Stimulated activated CD8-positive, alpha-beta memory T cell treated with anti-CD3 and anti-CD28 coated beads, Interleukin-15, amount 100 ng/mL, for 1 hour (primary cell): ENCODE measurements at regions not wholly inside any gene's neighbourhood (a gene's known extent, or its start where the extent isn't known, plus 50 kb on each side); places are given as distances from the start of the nearest gene placed in this dataset.

ENCODE experiments used
- DNase-seq: peaks from one replicate; pipeline ENCODE4 v3.0.0-alpha.2; 2020; ENCODE audit warnings: low read depth

GRCh38 chr3:106703524-106703923 is 673.7 kb upstream of the CCDC54 start:
- no peak for DNase-seq

DNA sequence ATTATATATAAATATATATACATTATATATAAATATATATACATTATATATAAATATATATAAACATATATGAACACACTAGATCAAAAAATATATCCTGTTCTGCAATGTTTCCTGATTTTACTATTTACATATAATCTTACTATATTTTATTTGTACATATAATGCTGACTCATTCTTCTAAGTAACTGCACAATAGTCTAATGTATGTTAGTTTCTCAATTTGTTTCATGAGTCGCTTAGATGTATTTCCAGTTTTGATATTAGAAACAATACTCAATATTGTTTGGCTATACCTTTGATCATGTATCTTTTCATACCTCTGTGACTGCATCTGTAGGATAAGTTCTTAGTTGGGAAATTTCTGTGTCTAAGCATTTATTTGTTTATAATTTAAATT is 669.9 kb upstream of the CCDC54 start:
- no peak for DNase-seq

DNA sequence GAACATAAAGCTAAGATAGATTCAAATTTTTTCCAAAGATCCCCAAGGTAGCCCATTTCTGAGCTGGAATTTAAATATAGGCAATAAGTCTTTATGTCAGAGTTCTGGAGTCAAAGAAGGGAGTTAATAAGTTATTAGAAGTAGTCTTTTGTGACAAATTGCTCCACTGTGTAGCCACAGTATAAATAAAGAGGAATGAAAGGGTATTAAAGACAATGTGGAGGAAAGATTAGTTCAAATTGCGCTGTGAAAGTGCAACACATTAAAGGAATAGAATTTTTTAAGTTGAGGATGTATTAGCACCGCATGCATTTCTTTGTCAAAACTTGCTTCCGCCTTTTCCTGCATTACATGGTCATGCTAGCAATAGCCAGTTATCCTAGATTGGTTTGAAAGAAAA is 666.6 kb upstream of the CCDC54 start:
- DNase-seq = no peak

DNA sequence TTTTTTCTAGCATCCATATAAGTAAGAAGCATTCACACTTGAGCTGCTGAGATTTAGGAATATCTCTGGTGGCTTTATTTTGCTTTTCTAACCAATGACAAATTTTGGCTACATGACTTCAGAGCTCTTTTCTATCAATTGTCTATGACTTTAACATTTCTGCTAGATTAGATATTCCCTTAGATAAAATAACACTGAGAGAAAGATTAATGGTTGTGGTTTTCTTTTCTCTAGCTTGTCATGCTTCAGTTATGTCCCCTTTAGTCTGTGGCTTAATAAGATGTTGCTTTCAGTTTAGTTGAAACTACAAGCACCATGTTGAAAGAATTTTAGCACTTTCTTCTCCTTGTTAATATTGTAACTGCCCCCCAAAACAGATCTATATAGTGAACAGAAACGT is 665.6 kb upstream of the CCDC54 start:
- no peak for DNase-seq

DNA sequence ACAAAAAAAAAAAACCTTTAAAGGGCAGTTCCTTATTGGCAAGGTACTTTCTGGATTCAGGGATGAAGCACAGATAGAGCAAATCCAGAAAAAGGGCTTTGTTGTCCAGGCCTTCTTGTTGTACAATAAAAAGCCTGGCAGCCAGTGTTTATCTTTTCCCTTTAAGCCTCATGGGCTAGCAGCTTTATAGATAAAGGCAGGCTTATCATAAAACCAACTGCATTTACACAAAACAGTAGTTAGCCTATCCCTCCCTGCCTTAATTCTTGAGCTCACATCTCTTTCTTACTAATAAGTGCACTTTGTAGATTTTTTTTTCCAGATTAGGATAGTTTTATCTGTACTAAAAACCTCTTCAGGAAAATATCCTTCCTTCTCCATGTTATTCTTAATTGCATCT is 662.8 kb upstream of the CCDC54 start:
- DNase-seq = no peak

GRCh38 chr3:106715286-106715685 is 662.0 kb upstream of the CCDC54 start:
- no peak for DNase-seq

DNA sequence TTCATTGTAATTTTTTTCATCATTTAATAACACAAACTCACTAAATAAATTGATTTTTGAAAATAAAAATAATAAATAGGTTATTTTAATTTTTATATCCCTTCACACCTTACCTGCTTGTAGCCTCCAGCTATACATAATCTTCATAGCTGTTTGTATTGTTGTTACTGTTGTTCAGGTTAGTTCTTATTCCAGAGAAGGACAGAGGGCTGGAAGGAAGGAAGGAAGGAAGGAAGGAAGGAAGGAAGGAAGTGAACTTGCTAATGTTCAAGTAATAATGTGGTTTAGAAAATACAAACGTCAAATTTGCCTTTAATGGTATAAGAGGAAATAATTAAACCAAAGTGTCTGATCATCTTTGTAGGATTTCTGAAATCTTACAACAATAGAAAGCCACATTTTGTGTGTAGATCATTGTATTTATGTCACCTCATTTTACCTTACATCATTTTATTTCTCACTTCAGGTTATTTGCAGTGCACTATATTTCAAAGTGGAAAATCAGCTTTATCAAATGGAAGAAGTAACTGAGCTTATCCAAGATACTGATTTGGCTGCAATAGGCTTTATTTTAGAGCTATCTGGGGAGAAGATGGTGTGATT is 660.0 kb upstream of the CCDC54 start:
- DNase-seq = no peak

- DNase-seq = no peak
Observed at GRCh38 chr3:106719077-106719476, 658.2 kb upstream of the CCDC54 start.

DNA sequence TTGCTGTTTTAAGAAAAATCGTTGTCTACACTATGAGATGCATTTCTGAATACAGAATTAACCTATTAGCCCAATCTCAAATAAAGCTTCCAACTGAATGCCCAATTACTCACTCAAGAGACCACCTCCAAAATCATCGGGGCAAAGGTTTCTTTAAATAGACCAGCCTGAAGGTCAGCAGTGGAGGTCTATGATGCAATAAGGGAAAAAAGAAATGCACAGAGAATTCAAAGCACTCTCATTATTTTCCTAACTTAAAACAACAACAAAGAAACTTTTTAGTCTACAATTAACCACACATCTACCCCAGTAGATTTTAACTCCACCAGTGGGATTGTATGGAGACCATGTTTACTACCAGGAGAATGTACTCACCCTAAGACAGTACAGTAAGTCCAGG is 657.7 kb upstream of the CCDC54 start:
- DNase-seq = no peak

- DNase-seq = no peak
Observed at GRCh38 chr3:106720510-106720909, 656.7 kb upstream of the CCDC54 start.

GRCh38 chr3:106725566-106725965 is 651.7 kb upstream of the CCDC54 start:
- DNase-seq = no peak

- no peak for DNase-seq
Observed at GRCh38 chr3:106728315-106729098, 648.7 kb upstream of the CCDC54 start.

DNA sequence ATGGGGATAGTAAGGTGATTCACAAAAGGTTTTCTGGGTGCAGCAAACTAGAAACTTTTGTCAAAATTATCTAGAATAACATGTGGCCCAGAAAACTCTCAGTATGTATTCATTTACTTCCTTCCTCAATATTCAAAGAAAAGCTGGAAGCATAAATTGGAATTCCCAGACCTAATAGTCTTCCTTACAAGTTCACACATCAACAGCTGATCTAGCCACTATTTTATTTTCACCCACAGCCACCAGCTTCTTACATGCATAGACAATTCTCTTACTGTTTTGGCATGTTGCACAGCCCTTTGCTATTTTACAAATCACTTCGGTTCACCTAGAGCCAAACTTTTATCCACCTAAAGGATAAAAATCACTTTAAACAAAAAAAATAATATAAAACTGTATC is 647.8 kb upstream of the CCDC54 start:
- no peak for DNase-seq

GRCh38 chr3:106731230-106731629 is 646.0 kb upstream of the CCDC54 start:
- DNase-seq = no peak

DNA sequence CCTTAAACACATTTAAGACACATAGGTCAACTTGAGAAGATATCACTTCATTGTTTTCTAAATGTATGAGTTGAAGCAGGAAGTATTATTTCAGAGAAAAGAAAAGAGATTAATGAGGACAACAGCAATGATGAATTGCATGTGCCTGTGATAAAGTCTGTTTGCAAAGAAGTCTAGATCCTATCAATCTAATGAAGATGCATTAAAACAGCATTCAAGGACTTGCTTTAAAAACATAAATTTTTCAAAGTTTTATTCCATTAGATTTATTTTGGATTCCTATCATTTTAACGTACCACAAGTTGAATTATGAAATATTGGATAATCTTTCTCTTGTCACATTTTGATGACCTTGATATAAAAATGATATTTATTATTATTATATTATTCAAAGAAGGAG is 642.5 kb upstream of the CCDC54 start:
- no peak for DNase-seq

GRCh38 chr3:106737265-106737664 is 640.0 kb upstream of the CCDC54 start:
- DNase-seq = no peak

DNA sequence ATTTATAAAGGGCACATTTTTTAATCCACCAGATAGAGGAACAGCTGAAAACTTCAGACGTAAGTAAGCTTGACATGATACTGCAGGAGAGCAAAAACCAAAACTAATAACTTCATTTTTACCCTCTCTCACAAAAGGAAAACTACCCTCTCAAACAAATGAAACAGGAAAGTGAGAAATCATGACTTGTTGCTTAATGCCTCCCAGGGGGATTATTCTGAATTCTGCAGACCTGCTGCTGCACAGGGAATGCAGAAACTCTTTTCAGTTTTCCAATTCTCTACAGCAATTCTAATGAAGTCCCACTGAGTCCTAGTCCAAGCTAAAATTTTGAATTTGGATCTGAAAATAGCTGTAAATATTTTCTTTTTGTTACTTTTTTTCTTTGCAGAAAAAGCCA is 637.1 kb upstream of the CCDC54 start:
- no peak for DNase-seq

GRCh38 chr3:106745344-106746168 is 631.7 kb upstream of the CCDC54 start:
- no peak for DNase-seq

- DNase-seq = no peak
Observed at GRCh38 chr3:106746286-106746685, 631.0 kb upstream of the CCDC54 start.

- DNase-seq = no peak
Observed at GRCh38 chr3:106748472-106749262, 628.6 kb upstream of the CCDC54 start.

- DNase-seq = no peak
Observed at GRCh38 chr3:106750092-106750491, 627.1 kb upstream of the CCDC54 start.

- DNase-seq = no peak
Observed at GRCh38 chr3:106755336-106755735, 621.9 kb upstream of the CCDC54 start.
